Common myeloid progenitor, CD34-positive (primary cell): ENCODE measurements at regions not wholly inside any gene's neighbourhood (a gene's known extent, or its start where the extent isn't known, plus 50 kb on each side); places are given as distances from the start of the nearest gene placed in this dataset.

Experiments used
- CTCF ChIA-PET: fragments of 350-600 bp; sonication (Branson Sonifier 250); formaldehyde crosslinking; loops from one replicate; lab custom pipeline; 2021; ENCODE audit warnings: antibody characterized with exemption; lab: Charles Lee
- POLR2A ChIA-PET: fragments of 350-600 bp; sonication (Branson Sonifier 250); formaldehyde crosslinking; loops from one replicate; lab custom pipeline; 2021; ENCODE audit warnings: antibody characterized with exemption; lab: Charles Lee
- DNase-seq, 3 donors: peaks; one replicate each; pipeline versions ENCODE4 v3.0.0 to v3.0.0-alpha.2; 2013
- H3K27ac ChIP-seq, 2 experiments: 1 replicate in 1 of 2; 2 replicates in 1 of 2; pipeline ENCODE4 v1.7.0; 2013; ENCODE audit warnings: inconsistent platforms in 2 of 2, low read length in 2 of 2, mild to moderate bottlenecking in 2 of 2, low read depth in 1 of 2, moderate library complexity in 1 of 2; ENCODE audit not compliant: severe bottlenecking in 2 of 2, insufficient read depth in 1 of 2, poor library complexity in 1 of 2
- H3K27me3 ChIP-seq, 5 experiments: replicated peaks in 2 of 5; 1 replicate in 3 of 5; 2 replicates in 2 of 5; pipeline versions ENCODE4 v1.6.1 to v1.7.0; 2013; ENCODE audit warnings: low read length in 4 of 5, mild to moderate bottlenecking in 2 of 5, moderate library complexity in 2 of 5, inconsistent platforms in 1 of 5; ENCODE audit not compliant: insufficient read depth in 5 of 5, control insufficient read depth in 4 of 5
- H3K36me3 ChIP-seq, 4 experiments: 1 replicate in 2 of 4; 2 replicates in 2 of 4; pipeline versions ENCODE4 v1.6.1 to v1.7.0; 2013; ENCODE audit warnings: low read length in 3 of 4, control low read depth in 1 of 4, mild to moderate bottlenecking in 1 of 4; ENCODE audit not compliant: control insufficient read depth in 4 of 4, insufficient read depth in 4 of 4
- H3K4me1 ChIP-seq, 4 experiments: 1 replicate in 3 of 4; 2 replicates in 1 of 4; pipeline versions ENCODE4 v1.6.1 to v1.7.1; 2013; ENCODE audit warnings: low read length in 3 of 4, mild to moderate bottlenecking in 3 of 4, control low read depth in 1 of 4, inconsistent platforms in 1 of 4, moderate library complexity in 1 of 4; ENCODE audit not compliant: control insufficient read depth in 4 of 4, insufficient read depth in 4 of 4; ENCODE audit errors: control extremely low read depth in 1 of 4
- H3K4me3 ChIP-seq, 7 experiments: 1 replicate in 4 of 7; 2 replicates in 3 of 7; pipeline versions ENCODE4 v1.5.1 to v1.7.0; 2013; ENCODE audit warnings: mild to moderate bottlenecking in 7 of 7, low read length in 6 of 7, moderate library complexity in 6 of 7, inconsistent platforms in 2 of 7, low read depth in 2 of 7, control low read depth in 1 of 7; ENCODE audit not compliant: insufficient read depth in 4 of 7, control insufficient read depth in 1 of 7; ENCODE audit errors: extremely low read depth in 1 of 7
- H3K9me3 ChIP-seq, 5 experiments: 1 replicate in 4 of 5; 2 replicates in 1 of 5; pipeline versions ENCODE4 v1.6.1 to v1.7.1; 2013; ENCODE audit warnings: low read length in 4 of 5, mild to moderate bottlenecking in 2 of 5, inconsistent platforms in 1 of 5, low read depth in 1 of 5, moderate library complexity in 1 of 5; ENCODE audit not compliant: control insufficient read depth in 4 of 5, insufficient read depth in 2 of 5; ENCODE audit errors: control extremely low read depth in 1 of 5
- WGBS: methylation state at CpG from one replicate; pipeline ENCODE4 v1.1.5; 2013; ENCODE audit not compliant: insufficient coverage; 5-methylcytosine and 5-hydroxymethylcytosine counted together

DNA sequence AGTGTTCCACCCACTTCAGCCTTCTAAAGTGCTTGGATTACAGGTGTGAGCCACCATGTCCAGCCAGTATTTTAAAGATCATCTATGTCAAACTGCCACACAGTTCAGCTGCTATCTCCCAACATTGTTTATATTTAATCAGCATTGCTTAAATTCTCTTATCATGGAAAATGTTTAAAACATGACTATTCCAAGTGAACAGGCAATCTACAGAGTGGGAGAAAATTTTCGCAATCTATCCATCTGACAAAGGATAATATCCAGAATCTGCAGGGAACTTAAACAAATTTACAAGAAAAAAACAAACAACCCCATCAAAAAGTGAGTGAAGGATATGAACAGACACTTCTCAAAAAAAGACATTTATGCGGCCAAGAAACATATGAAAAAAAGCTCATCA lies 69.4 kb upstream of the NAV3 start:
- CTCF ChIA-PET: interaction anchor here (1.2 kb wide), 1 partner anchor 15 kb away, joined by 3 read pairs; no protein-coding TSS in a partner anchor
- no CpG with 5 or more reads among the region's 2 CpGs for WGBS
- Histone ChIP-seq H3K4me1 (no peaks in the 10 kb centered on the region), H3K36me3 (no peaks in the 10 kb centered on the region), H3K9me3 (no peaks in the 10 kb centered on the region), H3K4me3 (no peak overlapping the region), H3K27ac (no peak overlapping the region), H3K27me3 (no peaks in the 10 kb centered on the region)
- DNase-seq: no peak
- POLR2A ChIA-PET: no interaction called here

DNA sequence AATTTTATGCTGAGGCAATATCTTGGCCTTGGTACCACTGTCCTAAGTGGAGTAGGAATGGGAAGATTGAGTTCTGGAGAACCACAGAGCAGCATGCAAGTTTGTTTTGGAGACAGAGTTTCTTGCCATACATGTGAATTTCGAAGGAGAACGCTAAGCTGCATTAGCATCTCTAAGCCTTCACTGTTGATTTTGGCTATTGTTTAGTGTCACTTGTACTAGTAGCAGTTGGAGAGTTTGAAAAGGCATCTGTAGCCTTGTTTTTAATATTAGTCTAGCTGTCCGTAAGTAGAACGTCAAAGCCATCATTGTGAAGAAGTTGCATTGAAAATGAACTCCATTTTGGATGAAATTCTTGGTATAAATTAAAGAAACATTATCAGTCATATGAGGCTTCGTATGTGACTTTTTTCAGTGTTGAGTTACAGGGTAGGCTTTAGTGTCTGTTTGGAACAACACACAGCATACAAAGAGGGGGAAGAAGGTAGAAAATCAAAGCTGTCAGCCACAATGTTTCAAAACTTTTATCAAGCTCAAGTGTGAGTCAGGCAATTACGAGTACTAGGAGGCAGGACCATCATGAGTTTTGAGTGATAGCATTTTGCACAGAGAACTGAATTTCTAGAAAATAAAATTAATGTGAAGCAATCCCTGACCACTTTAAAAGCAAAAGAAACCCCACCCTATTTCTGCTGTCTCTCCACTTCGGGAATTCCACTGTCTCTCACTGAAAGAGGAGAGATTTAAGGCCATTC lies 70.2 kb upstream of the NAV3 start:
- CTCF ChIA-PET: interaction anchor here (1.2 kb wide), 1 partner anchor 15 kb away, joined by 3 read pairs; no protein-coding TSS in a partner anchor
- Histone ChIP-seq H3K27ac (no peak overlapping the region), H3K4me3 (no peak overlapping the region), H3K27me3 (no peaks in the 10 kb centered on the region), H3K9me3 (no peaks in the 10 kb centered on the region), H3K4me1 (no peaks in the 10 kb centered on the region), H3K36me3 (no peaks in the 10 kb centered on the region)
- no peak for DNase-seq
- POLR2A ChIA-PET: no interaction called here
- 87% methylated on average over 6 of the region's 7 CpGs for WGBS

DNA sequence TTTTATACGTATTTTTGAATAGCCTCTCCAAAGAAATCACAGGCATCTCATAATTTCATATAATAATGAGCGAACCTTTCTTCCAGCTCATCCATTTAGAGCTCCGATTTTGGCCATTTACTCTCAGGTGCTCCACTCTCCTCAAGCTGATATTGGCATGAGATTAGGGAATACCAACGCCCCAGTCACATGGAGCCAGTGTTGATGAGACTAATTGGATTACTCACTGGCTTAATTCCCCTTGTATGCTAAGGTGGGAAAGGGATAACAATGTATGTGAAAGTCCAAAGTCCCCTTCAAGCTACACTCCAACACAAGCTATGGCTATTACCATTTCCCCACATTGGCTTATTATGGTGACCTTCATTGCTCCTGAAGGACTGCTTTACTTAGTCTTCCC lies 76.6 kb upstream of the NAV3 start:
- Histone ChIP-seq H3K4me3 (no peak overlapping the region), H3K4me1 (no peaks in the 10 kb centered on the region), H3K27ac (no peak overlapping the region), H3K9me3 (no peaks in the 10 kb centered on the region), H3K36me3 (no peaks in the 10 kb centered on the region), H3K27me3 (no peaks in the 10 kb centered on the region)
- 100% methylated on average over 1 of the region's 4 CpGs for WGBS
- POLR2A ChIA-PET: no interaction called here
- CTCF ChIA-PET: no interaction called here
- no peak for DNase-seq

DNA sequence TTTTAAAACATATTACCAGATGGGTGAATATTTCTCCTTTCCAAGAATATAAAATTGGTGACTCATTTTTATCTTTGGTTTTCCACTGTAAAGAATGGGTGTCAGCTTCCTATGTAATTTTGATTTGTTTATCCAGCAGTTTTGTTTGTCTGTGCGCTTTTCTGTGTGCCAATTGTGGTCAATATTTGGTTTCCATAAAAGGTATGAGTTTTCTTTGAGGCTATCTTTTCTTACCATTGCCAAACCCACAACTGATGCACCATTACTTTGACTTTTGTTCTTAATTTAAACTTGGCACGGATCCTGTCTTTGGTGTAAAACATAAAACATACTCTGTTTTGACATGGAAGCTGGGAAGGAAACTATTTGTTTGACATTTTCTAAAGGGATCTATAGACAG lies 78.8 kb upstream of the NAV3 start:
- Histone ChIP-seq H3K9me3 (no peaks in the 10 kb centered on the region), H3K27me3 (no peaks in the 10 kb centered on the region), H3K4me3 (no peak overlapping the region), H3K27ac (no peak overlapping the region), H3K4me1 (no peaks in the 10 kb centered on the region), H3K36me3 (no peaks in the 10 kb centered on the region)
- DNase-seq: no peak
- ChIA-PET CTCF (no interaction called here), POLR2A (no interaction called here)
- WGBS: no CpG with 5 or more reads among the region's 2 CpGs

DNA sequence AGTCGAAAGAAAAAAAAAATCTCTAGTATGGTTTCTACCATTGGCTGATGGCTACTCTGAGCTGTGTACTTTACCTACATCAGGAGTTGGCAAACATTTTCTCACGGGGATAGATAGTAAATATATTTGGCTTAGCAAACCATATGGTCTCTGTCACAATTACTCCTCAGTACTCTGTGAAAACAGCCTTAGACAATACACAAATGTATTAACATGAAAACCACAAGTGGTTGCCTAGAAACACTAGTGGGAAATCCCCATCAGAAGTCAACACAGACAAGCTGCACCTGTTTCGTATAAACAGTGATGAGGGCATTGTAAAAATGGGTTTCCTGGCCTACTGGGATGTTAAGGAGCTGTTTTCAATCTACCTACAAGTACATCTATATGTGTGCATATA lies 84.6 kb upstream of the NAV3 start:
- peak in 2 of 3 donors; percentile 19 to 22 for DNase-seq
- Histone ChIP-seq H3K4me3 (no peak overlapping the region), H3K4me1 (no peaks in the 10 kb centered on the region), H3K27ac (no peak overlapping the region), H3K27me3 (no peaks in the 10 kb centered on the region), H3K36me3 (no peaks in the 10 kb centered on the region), H3K9me3 (no peaks in the 10 kb centered on the region)
- CTCF ChIA-PET: interaction anchor here (0.9 kb wide), 1 partner anchor 15 kb away, joined by 3 read pairs; no protein-coding TSS in a partner anchor
- POLR2A ChIA-PET: no interaction called here
- WGBS: no CpG with 5 or more reads among the region's 3 CpGs

DNA sequence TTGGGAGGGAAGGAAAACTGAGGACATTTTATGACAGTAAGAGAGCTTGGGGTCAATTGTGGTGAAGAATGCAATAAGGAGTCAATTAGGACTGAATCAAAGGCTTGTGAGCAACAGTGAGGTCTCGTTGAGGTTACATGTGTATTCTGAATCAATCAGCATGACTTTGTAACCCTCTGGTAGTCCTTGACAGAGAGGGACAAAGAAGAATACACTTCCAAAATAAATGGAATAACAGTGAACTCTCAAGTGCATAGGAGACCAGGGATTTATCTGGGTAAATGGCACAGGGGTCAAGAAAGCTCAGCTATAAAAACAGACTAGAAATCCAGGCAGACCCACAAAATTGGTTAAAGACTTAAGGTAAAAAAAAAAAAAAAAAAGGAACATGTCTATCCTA lies 85.1 kb upstream of the NAV3 start:
- POLR2A ChIA-PET: no interaction called here
- WGBS: 63% methylated on average over 1 of the region's 1 CpG
- H3K27me3 ChIP-seq: no peaks in the 10 kb centered on the region
- CTCF ChIA-PET: interaction anchor here (0.9 kb wide), 1 partner anchor 16 kb away, joined by 3 read pairs; no protein-coding TSS in a partner anchor
- no peak for DNase-seq
- H3K27ac ChIP-seq: no peak overlapping the region
- no peaks in the 10 kb centered on the region for H3K36me3 ChIP-seq
- H3K9me3 ChIP-seq: no peaks in the 10 kb centered on the region
- no peak overlapping the region for H3K4me3 ChIP-seq
- H3K4me1 ChIP-seq: no peaks in the 10 kb centered on the region

DNA sequence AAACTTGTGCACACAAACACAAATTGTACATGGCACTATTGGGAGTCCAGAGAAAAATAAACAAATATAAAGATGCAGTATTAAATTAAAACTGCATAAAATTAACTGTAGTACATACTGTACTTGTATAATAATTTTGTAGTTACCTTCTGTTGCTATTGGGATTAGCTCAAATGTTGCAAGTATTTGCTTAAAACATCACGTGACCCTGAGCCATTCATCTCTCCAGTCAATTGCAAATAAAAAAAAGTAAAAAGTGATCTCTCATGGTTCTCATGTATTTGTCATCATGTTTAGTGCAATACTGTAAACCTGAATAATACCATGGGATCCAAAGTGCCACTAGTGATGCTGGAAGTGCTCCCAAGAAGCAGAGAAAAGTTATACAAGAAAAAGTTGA lies 88.1 kb upstream of the NAV3 start:
- DNase-seq: no peak
- Histone ChIP-seq H3K27ac (no peak overlapping the region), H3K4me1 (no peaks in the 10 kb centered on the region), H3K9me3 (no peaks in the 10 kb centered on the region), H3K4me3 (no peak overlapping the region), H3K27me3 (no peaks in the 10 kb centered on the region), H3K36me3 (no peaks in the 10 kb centered on the region)
- ChIA-PET CTCF (no interaction called here), POLR2A (no interaction called here)
- no CpG with 5 or more reads among the region's 1 CpG for WGBS
